EL (cell line): ENCODE measurements at regions not wholly inside any gene's neighbourhood (a gene's known extent, or its start where the extent isn't known, plus 50 kb on each side); places are given as distances from the start of the nearest gene placed in this dataset.
A peak's percentile ranks its signal among the peaks of the same experiment; 100 is the strongest.

Experiments
- DNase-seq: peaks from one replicate; pipeline ENCODE4 v3.0.0-alpha.2; 2016

GRCh38 chr15:85847031-85847430 lies 52.3 kb upstream of the KLHL25 start:
- no peak for DNase-seq

GRCh38 chr15:85849946-85850345 lies 55.2 kb upstream of the KLHL25 start:
- DNase-seq = no peak

GRCh38 chr15:85852969-85853368 lies 58.2 kb upstream of the KLHL25 start:
- DNase-seq = no peak

GRCh38 chr15:85854345-85855097 lies 59.8 kb upstream of the KLHL25 start:
- peak; percentile 57 for DNase-seq

- peak; percentile 61 for DNase-seq
These were observed 64.1 kb upstream of the KLHL25 start for GRCh38 chr15:85858586-85859375.

- no peak for DNase-seq
These were observed 64.9 kb upstream of the KLHL25 start for GRCh38 chr15:85859671-85860070.

- DNase-seq = no peak
These were observed 65.9 kb upstream of the KLHL25 start for GRCh38 chr15:85860394-85861161.

- peak; percentile 34 for DNase-seq
These were observed 70.5 kb upstream of the KLHL25 start for GRCh38 chr15:85865070-85865684.

- DNase-seq = no peak
These were observed 72.5 kb upstream of the KLHL25 start for GRCh38 chr15:85867250-85867649.

- DNase-seq = no peak
These were observed 74.4 kb upstream of the KLHL25 start for GRCh38 chr15:85869124-85869523.

GRCh38 chr15:85870216-85871014 lies 75.7 kb upstream of the KLHL25 start:
- no peak for DNase-seq

GRCh38 chr15:85871545-85871944 lies 76.8 kb upstream of the KLHL25 start:
- DNase-seq = no peak

- DNase-seq = peak; percentile 31
These were observed 77.4 kb upstream of the KLHL25 start for GRCh38 chr15:85872125-85872524.

GRCh38 chr15:85874236-85874635 lies 79.5 kb upstream of the KLHL25 start:
- DNase-seq = no peak

- DNase-seq = no peak
These were observed 81.0 kb upstream of the KLHL25 start for GRCh38 chr15:85875756-85876155.

- DNase-seq = no peak
These were observed 84.1 kb upstream of the KLHL25 start for GRCh38 chr15:85878828-85879225.

GRCh38 chr15:85879334-85880163 lies 84.8 kb upstream of the KLHL25 start:
- DNase-seq = no peak

- no peak for DNase-seq
These were observed 85.9 kb upstream of the KLHL25 start for GRCh38 chr15:85880501-85881190.

GRCh38 chr15:85886309-85886811 lies 91.6 kb upstream of the KLHL25 start:
- DNase-seq = no peak

- DNase-seq = no peak
These were observed 95.4 kb upstream of the KLHL25 start for GRCh38 chr15:85889956-85890619.
